Esophagus muscularis mucosa (tissue), 3 donors: ENCODE measurements at regions not wholly inside any gene's neighbourhood (a gene's known extent, or its start where the extent isn't known, plus 50 kb on each side); places are given as distances from the start of the nearest gene placed in this dataset.

Experiments used
- POLR2AphosphoS5 ChIP-seq, 2 donors: sonication (generic); formaldehyde crosslinking; IDR thresholded peaks; one replicate each; pipeline ENCODE4 v1.6.1; 2017; ENCODE audit warnings: antibody characterized with exemption in 2 of 2
- TF ChIP-seq, protein P1 (sequence below), 3 experiments: fragments of 200-600 bp in 2 of 3; fragments of 450-650 bp in 1 of 3; sonication (generic) in 2 of 3; IDR thresholded peaks; one replicate each; pipeline ENCODE4 v1.5.1; 2017 to 2019; ENCODE audit warnings: antibody characterized with exemption in 3 of 3, mild to moderate bottlenecking in 2 of 3, moderate library complexity in 1 of 3

DNA sequence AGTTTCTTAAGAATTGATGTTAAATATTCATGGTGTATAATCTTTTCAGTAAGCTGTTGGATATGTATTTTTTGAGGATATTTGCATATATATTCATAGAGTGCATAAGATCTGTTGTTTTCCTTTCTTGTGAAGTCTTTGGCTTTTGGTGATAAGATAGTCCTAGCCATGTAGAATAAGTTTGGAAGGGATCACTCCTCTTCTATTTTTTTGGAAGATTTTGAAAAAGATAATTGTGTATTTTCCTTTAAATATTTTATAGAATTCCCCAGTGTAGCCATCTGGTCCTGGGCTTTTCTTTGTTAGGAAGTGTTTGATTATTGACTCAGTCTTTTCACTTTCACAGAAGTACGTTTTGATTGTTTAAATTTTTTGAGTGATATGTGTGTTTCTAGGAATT is 318.8 kb upstream of the CDH10 start:
- TF ChIP-seq, protein P1, sequence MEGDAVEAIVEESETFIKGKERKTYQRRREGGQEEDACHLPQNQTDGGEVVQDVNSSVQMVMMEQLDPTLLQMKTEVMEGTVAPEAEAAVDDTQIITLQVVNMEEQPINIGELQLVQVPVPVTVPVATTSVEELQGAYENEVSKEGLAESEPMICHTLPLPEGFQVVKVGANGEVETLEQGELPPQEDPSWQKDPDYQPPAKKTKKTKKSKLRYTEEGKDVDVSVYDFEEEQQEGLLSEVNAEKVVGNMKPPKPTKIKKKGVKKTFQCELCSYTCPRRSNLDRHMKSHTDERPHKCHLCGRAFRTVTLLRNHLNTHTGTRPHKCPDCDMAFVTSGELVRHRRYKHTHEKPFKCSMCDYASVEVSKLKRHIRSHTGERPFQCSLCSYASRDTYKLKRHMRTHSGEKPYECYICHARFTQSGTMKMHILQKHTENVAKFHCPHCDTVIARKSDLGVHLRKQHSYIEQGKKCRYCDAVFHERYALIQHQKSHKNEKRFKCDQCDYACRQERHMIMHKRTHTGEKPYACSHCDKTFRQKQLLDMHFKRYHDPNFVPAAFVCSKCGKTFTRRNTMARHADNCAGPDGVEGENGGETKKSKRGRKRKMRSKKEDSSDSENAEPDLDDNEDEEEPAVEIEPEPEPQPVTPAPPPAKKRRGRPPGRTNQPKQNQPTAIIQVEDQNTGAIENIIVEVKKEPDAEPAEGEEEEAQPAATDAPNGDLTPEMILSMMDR (IDR thresholded peaks at IDR 0.05), result no peak
- TF ChIP-seq POLR2AphosphoS5 (IDR thresholded peaks at IDR 0.05), result no peak
